NCI-H82 (cell line): ENCODE measurements at regions not wholly inside any gene's neighbourhood (a gene's known extent, or its start where the extent isn't known, plus 50 kb on each side); places are given as distances from the start of the nearest gene placed in this dataset.
"Not testable (repeated sequence)": the region's sequence is repeated elsewhere in the genome, so short reads cannot be mapped to it uniquely, and the experiment has no call there.

Experiments
- DNase-seq: peaks from one replicate; lab custom pipeline; 2025; lab: John Stamatoyannopoulos, UW

GRCh38 chr10:127610816-127611215, 61.7 kb downstream of the NPS start:
- DNase-seq = no peak

GRCh38 chr10:127614484-127615017, 65.4 kb downstream of the NPS start:
- DNase-seq = peak; percentile 54

DNA sequence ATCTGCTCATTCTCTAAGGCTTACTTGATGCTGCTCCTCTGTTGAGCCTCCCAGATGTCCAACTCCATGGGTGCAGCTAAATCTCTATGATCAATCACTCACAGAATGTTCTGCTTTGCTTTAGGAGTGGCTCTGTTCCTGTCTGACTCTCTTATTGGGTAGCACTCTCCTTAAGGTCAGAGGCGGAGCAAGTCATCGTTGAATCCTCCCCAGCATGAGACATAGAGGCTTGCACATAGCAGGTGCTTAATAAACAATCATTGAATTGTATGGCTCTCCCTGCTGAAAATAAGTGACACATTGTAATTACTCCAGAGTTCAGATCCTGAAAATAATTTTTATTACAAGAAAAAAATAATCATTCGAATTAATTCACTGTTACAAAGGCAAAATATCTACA, 69.7 kb downstream of the NPS start:
- DNase-seq = peak; percentile 29

DNA sequence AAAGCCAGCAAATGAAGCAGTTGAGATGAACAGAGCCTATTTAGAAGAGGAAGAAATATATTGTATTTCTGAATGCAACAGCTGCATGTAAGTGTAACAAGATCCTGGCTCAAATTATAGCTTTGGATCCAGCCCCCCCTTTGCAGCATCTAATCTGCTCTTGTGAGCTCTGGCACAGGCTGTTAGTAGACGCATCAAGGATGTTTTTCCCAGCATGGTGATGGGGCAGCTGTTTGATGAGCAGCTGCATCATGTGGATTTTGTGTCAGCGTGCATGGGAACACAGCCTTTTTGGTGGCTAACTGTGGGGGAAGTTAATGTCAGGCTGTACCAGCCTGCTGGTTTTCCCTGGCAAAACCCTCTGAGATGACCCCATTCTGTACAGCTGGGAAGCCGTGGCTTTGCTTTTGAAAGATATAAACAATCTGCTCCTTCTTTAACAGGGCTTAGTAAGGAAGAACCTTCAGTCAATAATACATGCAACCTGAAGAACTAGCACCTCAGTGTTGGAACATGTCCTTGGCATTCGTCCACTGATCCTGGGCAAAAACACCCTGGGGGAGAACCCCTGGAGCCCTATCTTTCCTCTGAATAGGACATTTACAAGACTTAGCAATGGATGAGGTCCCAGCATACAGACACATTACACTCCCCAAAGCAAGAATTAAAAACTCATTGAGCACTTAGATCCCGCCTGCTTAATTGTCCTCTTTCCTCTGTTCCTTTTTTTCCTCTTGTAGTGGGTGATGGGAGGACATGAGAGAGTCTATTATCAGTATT, 70.6 kb downstream of the NPS start:
- DNase-seq = peak; percentile 75

- no peak for DNase-seq
Measured at GRCh38 chr10:127635882-127636281, 86.8 kb downstream of the NPS start.

- no peak for DNase-seq
Measured at GRCh38 chr10:127648885-127649284, 88.1 kb upstream of the FOXI2 start.

DNA sequence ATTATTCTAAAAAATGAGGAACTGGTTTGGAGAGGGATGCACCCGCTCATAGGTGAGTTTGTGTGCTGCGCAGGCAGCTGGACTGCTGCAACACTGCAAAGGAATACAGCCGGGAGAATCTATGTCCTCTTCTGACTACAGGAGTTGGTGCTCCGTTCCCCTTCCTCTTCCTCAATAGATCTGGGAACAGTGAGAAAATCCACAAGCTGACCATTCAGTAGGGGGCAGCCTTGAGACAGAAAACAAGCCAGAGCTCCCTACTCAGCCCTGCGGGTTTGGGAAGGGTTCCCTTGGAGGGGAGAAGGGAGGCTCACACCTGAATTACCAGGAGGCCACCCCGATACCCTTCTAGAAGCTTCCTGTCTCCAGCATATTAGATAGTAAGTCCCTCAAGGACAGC, 87.3 kb upstream of the FOXI2 start:
- DNase-seq = peak; percentile 23

- no peak for DNase-seq
Measured at GRCh38 chr10:127657056-127657455, 79.9 kb upstream of the FOXI2 start.

DNA sequence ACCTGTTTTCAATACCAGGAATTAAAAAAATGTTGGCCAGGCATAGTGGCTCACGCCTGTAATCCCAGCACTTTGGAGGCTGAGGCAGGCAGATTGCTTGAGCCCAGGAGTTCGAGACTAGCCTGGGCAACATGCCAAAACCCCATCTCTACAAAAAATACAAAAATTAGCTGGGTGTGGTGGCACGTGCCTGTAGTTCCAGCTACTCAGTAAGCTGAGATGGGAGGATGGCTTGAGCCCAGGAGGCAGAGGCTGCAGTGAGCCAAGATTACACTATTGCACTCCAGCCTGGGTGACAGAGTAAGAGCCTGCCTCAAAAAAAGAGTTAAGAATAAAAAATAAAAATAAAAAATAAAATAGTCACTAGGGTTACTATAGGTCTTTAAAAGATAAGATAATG, 60.6 kb upstream of the FOXI2 start:
- not testable (repeated sequence) for DNase-seq

GRCh38 chr10:127678091-127678490, 58.9 kb upstream of the FOXI2 start:
- no peak for DNase-seq

DNA sequence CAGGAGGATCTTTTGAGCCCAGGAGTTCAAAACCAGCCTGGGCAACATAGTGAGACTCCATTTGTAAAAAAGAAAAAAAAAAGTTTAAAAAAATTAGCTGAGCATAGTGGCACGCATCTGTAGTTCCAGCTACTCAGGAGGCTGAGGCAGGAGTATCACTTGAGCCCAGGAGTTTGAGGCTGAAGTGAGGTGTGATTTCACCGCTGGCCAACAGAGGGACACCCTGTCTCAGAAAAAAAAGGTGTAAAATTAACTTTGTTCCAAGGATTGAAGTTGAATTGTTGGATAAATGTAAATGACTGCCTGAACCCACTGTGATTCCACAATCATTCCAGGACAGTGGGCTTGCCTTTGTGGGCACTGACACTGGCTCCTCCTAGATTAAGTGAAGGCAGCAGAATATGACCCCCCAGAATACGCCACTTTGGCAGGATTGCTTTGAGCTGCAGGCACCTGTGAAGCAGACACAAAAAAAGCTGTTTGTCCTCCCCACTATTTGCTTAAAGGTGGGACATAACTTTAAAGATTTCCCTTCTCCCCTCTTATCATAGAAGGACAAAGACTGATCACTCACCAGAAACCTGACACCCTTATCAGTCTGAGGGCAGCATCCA, 57.2 kb upstream of the FOXI2 start:
- no peak for DNase-seq
